ENCODE measurements at regions not wholly inside any gene's neighbourhood (a gene's known extent, or its start where the extent isn't known, plus 50 kb on each side); places are given as distances from the start of the nearest gene placed in this dataset.

DNA sequence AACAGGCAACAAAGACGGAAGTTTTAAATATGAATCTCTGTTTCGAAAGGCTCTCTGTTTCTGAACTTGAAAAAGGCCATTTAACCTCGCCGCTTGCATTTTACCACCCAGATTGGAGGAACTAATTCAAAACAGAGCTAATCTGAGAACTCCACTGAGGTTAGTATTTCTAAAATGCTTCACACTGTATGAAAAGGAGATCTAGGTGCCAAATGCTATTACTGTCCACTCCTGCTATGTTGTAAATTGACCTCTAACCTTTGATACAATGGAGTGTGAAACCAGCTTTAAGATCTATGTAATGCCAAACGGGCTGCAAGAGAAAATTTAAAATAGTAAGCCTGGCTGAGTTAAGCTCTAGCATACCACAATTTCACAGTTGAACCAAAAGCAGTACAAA, 364.5 kb downstream of the IRS1 start:
- DNase-seq (ENCODE audit: low read depth) = no peak
- H3K4me3 ChIP-seq (replicated peaks; ENCODE audit: low read depth, low read length) = no peak overlapping the region
- TF ChIP-seq, protein P1, sequence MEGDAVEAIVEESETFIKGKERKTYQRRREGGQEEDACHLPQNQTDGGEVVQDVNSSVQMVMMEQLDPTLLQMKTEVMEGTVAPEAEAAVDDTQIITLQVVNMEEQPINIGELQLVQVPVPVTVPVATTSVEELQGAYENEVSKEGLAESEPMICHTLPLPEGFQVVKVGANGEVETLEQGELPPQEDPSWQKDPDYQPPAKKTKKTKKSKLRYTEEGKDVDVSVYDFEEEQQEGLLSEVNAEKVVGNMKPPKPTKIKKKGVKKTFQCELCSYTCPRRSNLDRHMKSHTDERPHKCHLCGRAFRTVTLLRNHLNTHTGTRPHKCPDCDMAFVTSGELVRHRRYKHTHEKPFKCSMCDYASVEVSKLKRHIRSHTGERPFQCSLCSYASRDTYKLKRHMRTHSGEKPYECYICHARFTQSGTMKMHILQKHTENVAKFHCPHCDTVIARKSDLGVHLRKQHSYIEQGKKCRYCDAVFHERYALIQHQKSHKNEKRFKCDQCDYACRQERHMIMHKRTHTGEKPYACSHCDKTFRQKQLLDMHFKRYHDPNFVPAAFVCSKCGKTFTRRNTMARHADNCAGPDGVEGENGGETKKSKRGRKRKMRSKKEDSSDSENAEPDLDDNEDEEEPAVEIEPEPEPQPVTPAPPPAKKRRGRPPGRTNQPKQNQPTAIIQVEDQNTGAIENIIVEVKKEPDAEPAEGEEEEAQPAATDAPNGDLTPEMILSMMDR (IDR thresholded peaks at IDR 0.05; ENCODE audit: low read length, missing control alignments) = no peak

DNA sequence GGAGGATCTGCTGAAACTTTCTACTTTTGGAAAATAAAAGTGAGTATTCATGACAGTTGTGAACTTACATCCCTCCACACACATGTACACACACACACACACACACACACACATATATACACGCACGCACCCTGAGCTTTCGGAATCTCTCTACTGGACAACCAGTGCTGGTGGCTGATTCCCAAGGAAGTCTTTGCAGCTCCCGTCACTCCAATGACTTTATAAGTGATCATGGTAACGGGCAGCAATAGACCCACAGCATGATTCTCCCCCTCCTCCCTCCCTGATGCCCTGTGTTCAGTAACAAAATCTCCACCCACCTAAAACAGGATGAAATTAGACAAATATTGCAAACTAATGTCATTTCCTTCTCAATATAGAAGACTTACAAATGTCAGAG, 364.9 kb downstream of the IRS1 start:
- TF ChIP-seq, protein P1 (IDR thresholded peaks at IDR 0.05; ENCODE audit: low read length, missing control alignments) = no peak
- no peak for DNase-seq (ENCODE audit: low read depth)
- no peak overlapping the region for H3K4me3 ChIP-seq (replicated peaks; ENCODE audit: low read depth, low read length)

DNA sequence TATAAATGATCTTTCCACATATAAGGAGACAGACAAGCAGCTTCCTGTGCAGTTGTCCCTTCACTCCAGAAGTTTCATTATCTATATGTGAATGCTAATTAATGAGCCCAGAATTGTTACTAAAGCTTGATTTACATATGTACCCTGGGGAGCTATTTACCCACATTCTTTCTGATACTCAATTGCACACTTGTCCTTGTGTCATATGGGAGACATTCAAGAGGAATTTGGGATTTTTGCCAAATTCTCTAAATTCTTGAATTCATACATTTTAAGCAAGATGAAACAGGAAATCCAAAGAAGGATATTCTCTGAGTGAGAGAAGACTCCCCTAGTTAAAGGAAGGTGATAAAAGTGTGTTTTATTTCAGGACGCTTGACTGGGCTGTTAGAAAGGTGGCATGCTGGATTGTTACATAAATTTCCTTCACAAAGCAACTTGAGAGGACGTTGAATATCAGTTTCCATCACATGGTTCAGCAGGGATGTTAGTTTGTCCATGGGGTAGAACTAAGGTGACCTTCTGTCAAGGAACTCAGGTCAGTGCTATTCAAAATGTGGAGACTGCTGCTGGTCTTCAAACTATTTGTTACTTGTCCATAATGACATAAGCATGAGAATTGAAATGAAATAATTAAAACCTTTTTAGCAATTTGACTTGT, 368.2 kb downstream of the IRS1 start:
- H3K4me3 ChIP-seq (replicated peaks; ENCODE audit: low read depth, low read length) = no peak overlapping the region
- peak; percentile 71 for DNase-seq (ENCODE audit: low read depth)
- TF ChIP-seq, protein P1 (IDR thresholded peaks at IDR 0.05; ENCODE audit: low read length, missing control alignments) = no peak

DNA sequence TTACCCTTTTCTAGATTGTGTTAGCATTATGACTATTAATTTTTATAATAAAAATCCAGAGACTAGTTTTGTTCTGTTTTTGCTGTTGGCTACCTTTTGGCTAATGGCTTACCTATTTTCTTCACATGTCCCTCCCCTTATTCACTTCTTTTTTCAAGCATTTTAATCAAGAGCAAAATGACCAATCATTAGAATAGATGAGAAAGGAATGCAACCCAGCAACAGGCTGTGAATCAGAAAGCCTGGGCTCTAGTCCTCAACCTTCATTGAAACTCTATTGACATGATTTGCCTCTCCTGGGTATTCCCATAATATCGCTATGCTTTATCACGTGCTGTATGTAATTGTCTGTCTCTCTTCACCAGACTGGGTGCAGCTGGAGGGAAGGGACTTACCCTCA, 370.1 kb downstream of the IRS1 start:
- H3K4me3 ChIP-seq (replicated peaks; ENCODE audit: low read depth, low read length) = no peak overlapping the region
- TF ChIP-seq, protein P1 (IDR thresholded peaks at IDR 0.05; ENCODE audit: low read length, missing control alignments) = no peak
- DNase-seq (ENCODE audit: low read depth) = no peak

DNA sequence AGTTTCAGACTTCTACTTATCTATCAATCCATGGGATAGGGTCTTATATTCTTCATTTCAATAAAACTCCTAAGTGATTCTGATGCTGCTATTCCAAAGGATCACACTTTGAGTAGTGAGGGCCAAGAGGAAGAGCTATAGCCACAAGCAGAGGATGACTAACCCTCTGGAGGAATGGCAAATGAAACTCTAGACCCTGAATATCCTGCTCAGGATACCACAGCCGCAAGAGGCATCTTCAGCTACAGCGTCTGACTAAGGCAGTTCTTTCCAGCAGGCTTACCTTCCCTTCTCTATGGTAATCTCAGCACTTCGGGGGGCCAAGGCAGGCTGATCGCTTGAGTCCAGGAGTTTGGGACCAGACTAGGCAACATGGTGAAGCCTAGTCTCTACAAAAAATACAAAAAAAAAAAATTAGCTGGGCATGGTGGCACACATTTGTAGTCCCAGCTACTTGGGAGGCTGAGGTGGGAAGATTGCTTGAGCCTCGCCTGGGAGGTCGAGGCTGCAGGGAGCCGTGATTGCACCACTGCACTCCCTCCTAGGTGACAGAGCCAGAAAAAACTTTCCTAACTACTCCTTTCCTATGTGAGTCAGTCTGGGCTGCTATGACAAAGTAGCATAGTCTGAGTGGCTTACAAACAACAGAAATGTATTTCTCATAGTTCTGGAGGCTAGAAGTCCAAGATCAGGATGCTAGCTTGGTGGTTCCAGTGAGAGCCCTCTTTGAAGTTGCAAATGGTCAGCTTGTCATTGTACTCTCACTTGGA, 371.9 kb downstream of the IRS1 start:
- no peak overlapping the region for H3K4me3 ChIP-seq (replicated peaks; ENCODE audit: low read depth, low read length)
- DNase-seq (ENCODE audit: low read depth) = peak; percentile 81
- TF ChIP-seq, protein P1 (IDR thresholded peaks at IDR 0.05; ENCODE audit: low read length, missing control alignments) = no peak

DNA sequence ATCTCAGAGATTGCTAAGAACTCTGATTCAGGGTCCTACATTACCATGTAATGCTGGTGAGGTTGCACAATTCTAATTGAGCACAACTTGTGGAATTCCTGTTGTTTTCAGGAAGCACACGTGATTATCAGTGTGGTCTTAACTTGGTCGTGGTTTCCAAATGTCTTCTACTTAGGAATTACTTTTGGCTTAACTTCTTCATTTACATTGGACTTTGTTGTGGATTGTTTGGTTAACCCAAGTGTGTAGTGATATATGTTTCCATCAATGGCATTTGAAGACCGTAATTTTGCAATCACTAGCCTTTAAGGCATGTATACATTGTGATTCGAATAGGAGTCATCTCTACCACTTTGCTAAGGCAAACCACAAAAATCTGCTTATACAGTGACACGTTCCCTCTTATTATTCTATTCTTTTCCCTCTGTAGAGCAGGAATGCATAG, 373.3 kb downstream of the IRS1 start:
- TF ChIP-seq, protein P1 (IDR thresholded peaks at IDR 0.05; ENCODE audit: low read length, missing control alignments) = no peak
- DNase-seq (ENCODE audit: low read depth) = peak; percentile 91

More for the DNA sequence above, 373.3 kb downstream of the IRS1 start:
- no peak overlapping the region for H3K4me3 ChIP-seq (replicated peaks; ENCODE audit: low read depth, low read length)

All from fibroblast of pulmonary artery (primary cell).